SK-N-SH (cell line): ENCODE measurements at regions not wholly inside any gene's neighbourhood (a gene's known extent, or its start where the extent isn't known, plus 50 kb on each side); places are given as distances from the start of the nearest gene placed in this dataset.

Experiments
- CTCF ChIA-PET: fragments of 300-600, 350-600 bp; formaldehyde crosslinking; extraction: SDS; loops from one replicate; lab custom pipeline; 2021; lab: Yijun Ruan, JAX
- POLR2A ChIA-PET: fragments of 350-600 bp; sonication (Branson Sonifier 250); formaldehyde crosslinking; extraction: SDS; loops from one replicate; lab custom pipeline; 2020; ENCODE audit warnings: antibody characterized with exemption, inconsistent platforms; lab: Yijun Ruan, JAX
- DNase-seq: peaks from one replicate; pipeline ENCODE4 v3.0.0; 2012
- H2AFZ ChIP-seq: fragments of 200-600 bp; sonication (generic); 2 replicates; pipeline ENCODE4 v1.8.1; 2016; ENCODE audit warnings: antibody characterized with exemption, mild to moderate bottlenecking, low read depth
- H3F3A ChIP-seq: fragments of 200-600 bp; sonication (generic); replicated peaks from 2 replicates; pipeline ENCODE3; 2016; ENCODE audit warnings: antibody characterized with exemption, mild to moderate bottlenecking; ENCODE audit not compliant: insufficient read depth
- H3K27ac ChIP-seq, 2 experiments: fragments of 200-500 bp in 1 of 2; fragments of 200-600 bp in 1 of 2; sonication (Bioruptor generic) in 1 of 2; sonication (generic), shearing (Covaris generic) in 1 of 2; 2 replicates each; pipeline versions ENCODE4 v1.5.1 to v1.6.1; 2014 to 2016; ENCODE audit warnings: low read depth in 2 of 2, inconsistent platforms in 1 of 2, low read length in 1 of 2, mild to moderate bottlenecking in 1 of 2, mixed read lengths in 1 of 2
- H3K27me3 ChIP-seq: fragments of 200-600 bp; sonication (generic), shearing (Covaris generic); 2 replicates; pipeline ENCODE4 v1.6.1; 2016; ENCODE audit warnings: mixed run types; ENCODE audit not compliant: insufficient read depth
- H3K36me3 ChIP-seq, 2 experiments: fragments of 200-500 bp in 1 of 2; fragments of 200-600 bp in 1 of 2; sonication (Bioruptor generic) in 1 of 2; sonication (generic) in 1 of 2; replicated peaks in 1 of 2; 2 replicates each; pipeline versions ENCODE3 to v1.5.1; 2014 to 2016; ENCODE audit warnings: low read length in 1 of 2, mild to moderate bottlenecking in 1 of 2; ENCODE audit not compliant: insufficient read depth in 2 of 2, control insufficient read depth in 1 of 2
- H3K4me1 ChIP-seq, 2 experiments: fragments of 200-500 bp in 1 of 2; fragments of 200-600 bp in 1 of 2; sonication (Bioruptor generic) in 1 of 2; sonication (generic), shearing (Covaris generic) in 1 of 2; 2 replicates each; pipeline versions ENCODE4 v1.5.1 to v1.6.1; 2014 to 2016; ENCODE audit warnings: low read depth in 1 of 2, low read length in 1 of 2, mixed run types in 1 of 2; ENCODE audit not compliant: insufficient read depth in 2 of 2, control insufficient read depth in 1 of 2
- H3K4me2 ChIP-seq: fragments of 200-600 bp; sonication (generic), shearing (Covaris generic); 2 replicates; pipeline ENCODE4 v1.6.1; 2017; ENCODE audit warnings: mixed run types
- H3K4me3 ChIP-seq, 2 experiments: fragments of 200-500 bp in 1 of 2; fragments of 200-600 bp in 1 of 2; sonication (Bioruptor generic) in 1 of 2; sonication (generic), shearing (Covaris generic) in 1 of 2; 2 replicates each; pipeline versions ENCODE4 v1.5.1 to v1.8.1; 2014 to 2016; ENCODE audit warnings: low read depth in 2 of 2, inconsistent platforms in 1 of 2, low read length in 1 of 2, mild to moderate bottlenecking in 1 of 2, mixed read lengths in 1 of 2, moderate library complexity in 1 of 2
- H3K79me2 ChIP-seq: fragments of 200-600 bp; sonication (generic); 2 replicates; pipeline ENCODE4 v1.8.1; 2017; ENCODE audit warnings: mild to moderate bottlenecking; ENCODE audit not compliant: insufficient read depth
- H3K9ac ChIP-seq: fragments of 200-600 bp; sonication (generic); 2 replicates; pipeline ENCODE4 v1.6.1; 2017; ENCODE audit warnings: mixed run types
- H3K9me2 ChIP-seq: fragments of 200-600 bp; sonication (generic); 2 replicates; pipeline ENCODE4 v1.6.1; 2017; ENCODE audit warnings: mixed run types
- H3K9me3 ChIP-seq: fragments of 200-600 bp; sonication (generic); 2 replicates; pipeline ENCODE4 v1.6.1; 2017; ENCODE audit warnings: mixed run types, mild to moderate bottlenecking, moderate library complexity
- H4K20me1 ChIP-seq: fragments of 200-600 bp; sonication (generic); 2 replicates; pipeline ENCODE4 v1.6.1; 2017; ENCODE audit warnings: mild to moderate bottlenecking, mixed run types; ENCODE audit not compliant: insufficient read depth
- CTCF ChIP-seq: fragments of 200-600 bp; sonication (generic); IDR thresholded peaks from 2 replicates; pipeline ENCODE4 v1.6.1; 2017; ENCODE audit warnings: antibody characterized with exemption, mild to moderate bottlenecking, moderate library complexity
- ELF1 ChIP-seq: IDR thresholded peaks from 2 replicates; pipeline ENCODE4 v1.4.0; 2012
- FOSL2 ChIP-seq: IDR thresholded peaks from 2 replicates; pipeline ENCODE4 v1.4.0; 2012; ENCODE audit warnings: low read depth, mild to moderate bottlenecking, moderate library complexity, borderline replicate concordance
- JUND ChIP-seq: IDR thresholded peaks from 2 replicates; pipeline ENCODE4 v1.4.0; 2012
- MAX ChIP-seq: IDR thresholded peaks from 2 replicates; pipeline ENCODE4 v1.4.0; 2012; ENCODE audit warnings: low read depth
- MEF2A ChIP-seq: IDR thresholded peaks from 2 replicates; pipeline ENCODE4 v1.4.0; 2012; ENCODE audit warnings: low read depth, borderline replicate concordance
- NFIC ChIP-seq: IDR thresholded peaks from 2 replicates; pipeline ENCODE4 v1.4.0; 2012; ENCODE audit warnings: borderline replicate concordance
- NRF1 ChIP-seq: IDR thresholded peaks from 2 replicates; pipeline ENCODE4 v1.6.1; 2012; ENCODE audit warnings: low read depth, mild to moderate bottlenecking, low read length
- RCOR1 ChIP-seq: fragments of 150-350 bp; IDR thresholded peaks from 2 replicates; pipeline ENCODE4 v1.6.1; 2017; ENCODE audit warnings: antibody characterized with exemption, low read length
- REST ChIP-seq: IDR thresholded peaks from 2 replicates; pipeline ENCODE4 v1.6.1; 2012; ENCODE audit warnings: mild to moderate bottlenecking, low read depth, low read length, moderate library complexity
- RXRA ChIP-seq: IDR thresholded peaks from 2 replicates; pipeline ENCODE4 v1.4.0; 2012; ENCODE audit warnings: low read depth, mild to moderate bottlenecking, borderline replicate concordance
- WGBS: methylation state at CpG from one replicate; pipeline ENCODE4 v1.1.6; 2017; ENCODE audit warnings: low lambda C conversion rate; 5-methylcytosine and 5-hydroxymethylcytosine counted together
- TF ChIP-seq, protein P1 (sequence below): IDR thresholded peaks from 2 replicates; pipeline ENCODE4 v1.4.0; 2012; ENCODE audit warnings: low read depth, borderline replicate concordance
- TF ChIP-seq, protein P2 (sequence below): fragments of 150-350 bp; IDR thresholded peaks from 2 replicates; pipeline ENCODE4 v1.6.1; 2016; ENCODE audit warnings: mild to moderate bottlenecking, low read depth, low read length

- no peak for TF ChIP-seq CTCF
- TF ChIP-seq MAX = no peak
Observed at GRCh38 chr12:126591533-126591932, 1526.3 kb downstream of the AACS start (continued).

GRCh38 chr12:126601184-126602170, 1536.2 kb downstream of the AACS start:
- H3K9ac ChIP-seq = no peak overlapping the region
- POLR2A ChIA-PET = no interaction called here

DNA sequence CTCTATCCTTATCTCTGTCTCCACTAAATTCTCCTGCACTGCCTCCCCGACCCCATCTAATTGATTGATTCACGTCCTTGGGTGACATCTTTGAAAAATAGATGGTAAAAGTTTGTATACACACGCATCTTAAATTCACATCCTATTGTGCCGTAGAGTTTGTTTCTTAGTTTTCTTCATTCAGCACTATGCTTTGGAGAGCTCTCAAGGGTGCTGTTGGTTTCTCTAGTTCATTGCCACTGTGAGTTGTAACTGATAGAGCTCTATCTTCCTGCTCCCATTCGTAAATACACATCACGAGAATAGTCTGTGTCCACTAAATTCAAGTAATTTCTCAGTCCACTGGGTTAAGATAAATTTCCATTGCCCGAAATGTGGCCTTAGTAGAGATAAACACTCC, 1537.4 kb downstream of the AACS start:
- H4K20me1 ChIP-seq = no peaks in the 10 kb centered on the region
- ChIA-PET POLR2A (no interaction called here), CTCF (interaction anchor here (1.2 to 1.5 kb wide), 2 partner anchors 14 to 15 kb away, joined by 4 to 5 read pairs; no protein-coding TSS in a partner anchor)
- TF ChIP-seq, protein P1, sequence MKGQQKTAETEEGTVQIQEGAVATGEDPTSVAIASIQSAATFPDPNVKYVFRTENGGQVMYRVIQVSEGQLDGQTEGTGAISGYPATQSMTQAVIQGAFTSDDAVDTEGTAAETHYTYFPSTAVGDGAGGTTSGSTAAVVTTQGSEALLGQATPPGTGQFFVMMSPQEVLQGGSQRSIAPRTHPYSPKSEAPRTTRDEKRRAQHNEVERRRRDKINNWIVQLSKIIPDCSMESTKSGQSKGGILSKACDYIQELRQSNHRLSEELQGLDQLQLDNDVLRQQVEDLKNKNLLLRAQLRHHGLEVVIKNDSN = no peak
- no peak for TF ChIP-seq NFIC
- TF ChIP-seq MEF2A = no peak
- TF ChIP-seq, protein P2, sequence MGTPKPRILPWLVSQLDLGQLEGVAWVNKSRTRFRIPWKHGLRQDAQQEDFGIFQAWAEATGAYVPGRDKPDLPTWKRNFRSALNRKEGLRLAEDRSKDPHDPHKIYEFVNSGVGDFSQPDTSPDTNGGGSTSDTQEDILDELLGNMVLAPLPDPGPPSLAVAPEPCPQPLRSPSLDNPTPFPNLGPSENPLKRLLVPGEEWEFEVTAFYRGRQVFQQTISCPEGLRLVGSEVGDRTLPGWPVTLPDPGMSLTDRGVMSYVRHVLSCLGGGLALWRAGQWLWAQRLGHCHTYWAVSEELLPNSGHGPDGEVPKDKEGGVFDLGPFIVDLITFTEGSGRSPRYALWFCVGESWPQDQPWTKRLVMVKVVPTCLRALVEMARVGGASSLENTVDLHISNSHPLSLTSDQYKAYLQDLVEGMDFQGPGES = no peak
- TF ChIP-seq FOSL2 = no peak
- TF ChIP-seq ELF1 = no peak
- TF ChIP-seq REST = peak; percentile 55
- 53% methylated on average over 7 of the region's 7 CpGs for WGBS
- no peaks in the 10 kb centered on the region for H3K27me3 ChIP-seq
- H3K9ac ChIP-seq = no peak overlapping the region
- H3K4me2 ChIP-seq = no peak overlapping the region
- H3K36me3 ChIP-seq = no peaks in the 10 kb centered on the region
- no peaks in the 10 kb centered on the region for H3F3A ChIP-seq
- no peaks in the 10 kb centered on the region for H3K79me2 ChIP-seq
- no peaks in the 10 kb centered on the region for H3K4me1 ChIP-seq
- no peaks in the 10 kb centered on the region for H3K9me3 ChIP-seq
- DNase-seq = no peak
- H3K27ac ChIP-seq = no peak overlapping the region
- H3K9me2 ChIP-seq = no peaks in the 10 kb centered on the region
- H2AFZ ChIP-seq = no peak overlapping the region
- H3K4me3 ChIP-seq = no peak overlapping the region

More at GRCh38 chr12:126601184-126602170, 1536.2 kb downstream of the AACS start:
- Histone ChIP-seq H2AFZ (no peak overlapping the region), H3K4me3 (no peak overlapping the region), H3K79me2 (no peaks in the 10 kb centered on the region), H3F3A (no peaks in the 10 kb centered on the region), H3K4me2 (no peak overlapping the region), H3K27ac (no peak overlapping the region), H3K9me2 (no peaks in the 10 kb centered on the region), H3K9me3 (no peaks in the 10 kb centered on the region), H3K27me3 (no peaks in the 10 kb centered on the region), H3K4me1 (no peaks in the 10 kb centered on the region), H4K20me1 (no peaks in the 10 kb centered on the region), H3K36me3 (no peaks in the 10 kb centered on the region)
- CTCF ChIA-PET = interaction anchor here (1.2 kb wide), 1 partner anchor 16 kb away, joined by 4 read pairs; no protein-coding TSS in a partner anchor
- DNase-seq = no peak
- 42% methylated on average over 5 of the region's 5 CpGs for WGBS
- no peak for TF ChIP-seq JUND
- no peak for TF ChIP-seq NRF1
- no peak for TF ChIP-seq RCOR1
- TF ChIP-seq RXRA = no peak
